ENCODE measurements at regions not wholly inside any gene's neighbourhood (a gene's known extent, or its start where the extent isn't known, plus 50 kb on each side); places are given as distances from the start of the nearest gene placed in this dataset.

- Mint-ChIP-seq H3K4me1 (no peaks in the 10 kb centered on the region), H3K4me3 (no peak overlapping the region), H3K36me3 (no peaks in the 10 kb centered on the region), H3K27ac (no peak overlapping the region), H3K9me3 (no peaks in the 10 kb centered on the region), H3K27me3 (ENCODE audit: low read depth in 3 of 3) (peaks cover 0 to 11% (median 9%) of the 10 kb centered on the region in 3 donors)
- intact Hi-C loops (cut with micrococcal nuclease): no loop called here
- DNase-seq: no peak
- Histone ChIP-seq H3K9me3 (replicated peaks in 1 of 2; ENCODE audit: control insufficient read depth in 1 of 2, insufficient read depth in 1 of 2, low read length in 2 of 2) (no peaks in the 10 kb centered on the region), H3K27me3 (ENCODE audit: control insufficient read depth in 2 of 2, insufficient read depth in 2 of 2, low read length in 2 of 2) (no peaks in the 10 kb centered on the region), H3K9ac (ENCODE audit: insufficient read depth, low read length, poor library complexity, severe bottlenecking) (no peak overlapping the region), H3K4me3 (replicated peaks in 1 of 3; ENCODE audit: low read depth in 2 of 3, low read length in 3 of 3) (no peak overlapping the region), H3K79me2 (ENCODE audit: insufficient read depth, low read length) (no peaks in the 10 kb centered on the region), H3K4me2 (replicated peaks; ENCODE audit: extremely low read depth, low read length, poor library complexity, severe bottlenecking) (no peak overlapping the region), H3K4me1 (ENCODE audit: control insufficient read depth in 1 of 2, insufficient read depth in 2 of 2, low read length in 2 of 2) (no peaks in the 10 kb centered on the region), H3K27ac (ENCODE audit: low read depth in 1 of 2, low read length in 2 of 2) (no peak overlapping the region), H2AFZ (ENCODE audit: insufficient read depth, low read depth, low read length, poor library complexity, severe bottlenecking) (no peak overlapping the region), H3K36me3 (replicated peaks in 1 of 2; ENCODE audit: control insufficient read depth in 1 of 2, insufficient read depth in 2 of 2, low read length in 2 of 2) (no peaks in the 10 kb centered on the region), H4K20me1 (ENCODE audit: insufficient read depth, low read length) (no peaks in the 10 kb centered on the region)
- WGBS (ENCODE audit: insufficient coverage): no CpG with 5 or more reads among the region's 3 CpGs
- TF ChIP-seq, protein P1, sequence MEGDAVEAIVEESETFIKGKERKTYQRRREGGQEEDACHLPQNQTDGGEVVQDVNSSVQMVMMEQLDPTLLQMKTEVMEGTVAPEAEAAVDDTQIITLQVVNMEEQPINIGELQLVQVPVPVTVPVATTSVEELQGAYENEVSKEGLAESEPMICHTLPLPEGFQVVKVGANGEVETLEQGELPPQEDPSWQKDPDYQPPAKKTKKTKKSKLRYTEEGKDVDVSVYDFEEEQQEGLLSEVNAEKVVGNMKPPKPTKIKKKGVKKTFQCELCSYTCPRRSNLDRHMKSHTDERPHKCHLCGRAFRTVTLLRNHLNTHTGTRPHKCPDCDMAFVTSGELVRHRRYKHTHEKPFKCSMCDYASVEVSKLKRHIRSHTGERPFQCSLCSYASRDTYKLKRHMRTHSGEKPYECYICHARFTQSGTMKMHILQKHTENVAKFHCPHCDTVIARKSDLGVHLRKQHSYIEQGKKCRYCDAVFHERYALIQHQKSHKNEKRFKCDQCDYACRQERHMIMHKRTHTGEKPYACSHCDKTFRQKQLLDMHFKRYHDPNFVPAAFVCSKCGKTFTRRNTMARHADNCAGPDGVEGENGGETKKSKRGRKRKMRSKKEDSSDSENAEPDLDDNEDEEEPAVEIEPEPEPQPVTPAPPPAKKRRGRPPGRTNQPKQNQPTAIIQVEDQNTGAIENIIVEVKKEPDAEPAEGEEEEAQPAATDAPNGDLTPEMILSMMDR (IDR thresholded peaks at IDR 0.05): no peak
Measured at GRCh38 chr3:124273651-124274050, 281.7 kb upstream of the ROPN1 start.

DNA sequence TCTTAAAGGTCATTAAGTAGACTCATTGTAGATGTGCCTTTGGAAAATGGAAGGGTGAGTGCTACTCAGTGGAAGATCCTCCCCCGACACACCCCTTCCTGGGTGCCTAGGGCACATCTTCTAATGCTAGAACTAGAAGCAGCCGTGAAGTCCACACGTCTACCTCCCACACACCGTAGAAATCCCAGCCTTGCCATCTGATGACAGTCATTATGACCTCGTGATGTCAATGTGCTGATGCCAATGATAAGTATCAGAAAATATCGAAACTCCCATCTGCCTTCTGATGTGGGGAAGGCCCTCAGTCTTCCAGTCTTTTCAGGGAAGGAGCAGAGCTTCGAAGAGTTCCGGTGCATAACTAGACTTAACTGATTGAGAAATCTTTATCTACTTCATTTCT is 282.1 kb upstream of the ROPN1 start:
- Mint-ChIP-seq H3K27ac (no peak overlapping the region), H3K4me3 (no peak overlapping the region), H3K9me3 (no peaks in the 10 kb centered on the region), H3K36me3 (no peaks in the 10 kb centered on the region), H3K4me1 (no peaks in the 10 kb centered on the region), H3K27me3 (ENCODE audit: low read depth in 3 of 3) (peaks cover 0 to 9% (median 8%) of the 10 kb centered on the region in 3 donors)
- intact Hi-C loops (cut with micrococcal nuclease): no loop called here
- Histone ChIP-seq H3K9me3 (replicated peaks in 1 of 2; ENCODE audit: control insufficient read depth in 1 of 2, insufficient read depth in 1 of 2, low read length in 2 of 2) (no peaks in the 10 kb centered on the region), H3K27me3 (ENCODE audit: control insufficient read depth in 2 of 2, insufficient read depth in 2 of 2, low read length in 2 of 2) (no peaks in the 10 kb centered on the region), H3K79me2 (ENCODE audit: insufficient read depth, low read length) (no peaks in the 10 kb centered on the region), H3K27ac (ENCODE audit: low read depth in 1 of 2, low read length in 2 of 2) (no peak overlapping the region), H3K36me3 (replicated peaks in 1 of 2; ENCODE audit: control insufficient read depth in 1 of 2, insufficient read depth in 2 of 2, low read length in 2 of 2) (no peaks in the 10 kb centered on the region), H2AFZ (ENCODE audit: insufficient read depth, low read depth, low read length, poor library complexity, severe bottlenecking) (no peak overlapping the region), H3K4me1 (ENCODE audit: control insufficient read depth in 1 of 2, insufficient read depth in 2 of 2, low read length in 2 of 2) (no peaks in the 10 kb centered on the region), H3K9ac (ENCODE audit: insufficient read depth, low read length, poor library complexity, severe bottlenecking) (no peak overlapping the region), H3K4me3 (replicated peaks in 1 of 3; ENCODE audit: low read depth in 2 of 3, low read length in 3 of 3) (no peak overlapping the region), H3K4me2 (replicated peaks; ENCODE audit: extremely low read depth, low read length, poor library complexity, severe bottlenecking) (no peak overlapping the region), H4K20me1 (ENCODE audit: insufficient read depth, low read length) (no peaks in the 10 kb centered on the region)
- DNase-seq: no peak
- 84% methylated on average over 3 of the region's 8 CpGs for WGBS (ENCODE audit: insufficient coverage)
- TF ChIP-seq, protein P1 (IDR thresholded peaks at IDR 0.05): no peak

Data from CD14-positive monocyte (primary cell).